Tibial nerve (tissue), 4 donors: ENCODE measurements at regions not wholly inside any gene's neighbourhood (a gene's known extent, or its start where the extent isn't known, plus 50 kb on each side); places are given as distances from the start of the nearest gene placed in this dataset.

Experiments used
- EP300 ChIP-seq, 2 donors: sonication (generic); formaldehyde crosslinking; IDR thresholded peaks; one replicate each; pipeline ENCODE4 v1.6.1; 2017; ENCODE audit warnings: antibody characterized with exemption in 2 of 2, mild to moderate bottlenecking in 1 of 2
- POLR2A ChIP-seq, 2 donors: fragments of 450-650 bp; IDR thresholded peaks; one replicate each; pipeline ENCODE4 v1.6.1; 2017; ENCODE audit warnings: antibody characterized with exemption in 2 of 2, mild to moderate bottlenecking in 2 of 2, moderate library complexity in 2 of 2
- TF ChIP-seq, protein P1 (sequence below), 5 experiments: fragments of 200-600 bp in 3 of 5; fragments of 450-650 bp in 2 of 5; sonication (generic) in 3 of 5; IDR thresholded peaks; one replicate each; pipeline ENCODE4 v1.5.1; 2016 to 2019; ENCODE audit warnings: antibody characterized with exemption in 5 of 5, mild to moderate bottlenecking in 3 of 5, moderate library complexity in 2 of 5

DNA sequence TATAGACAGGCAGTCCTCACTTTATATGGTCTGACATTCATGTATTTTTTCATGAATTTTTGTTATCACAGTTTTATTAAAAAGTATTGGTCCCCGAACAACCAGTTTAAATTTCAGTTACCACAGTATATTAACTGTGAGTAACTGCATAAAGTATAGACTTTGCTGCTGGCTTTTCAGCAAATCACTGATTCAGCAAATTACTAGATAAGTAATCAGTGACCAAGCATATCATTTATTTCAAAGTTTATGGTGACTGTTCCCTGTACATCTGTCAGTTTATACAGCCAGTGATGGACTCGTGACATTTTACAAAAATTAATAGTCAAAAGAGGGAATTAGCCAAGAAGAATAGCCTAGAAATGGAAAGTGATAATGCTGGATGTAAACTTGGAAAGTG lies 266.7 kb upstream of the CHRM2 start:
- TF ChIP-seq, protein P1, sequence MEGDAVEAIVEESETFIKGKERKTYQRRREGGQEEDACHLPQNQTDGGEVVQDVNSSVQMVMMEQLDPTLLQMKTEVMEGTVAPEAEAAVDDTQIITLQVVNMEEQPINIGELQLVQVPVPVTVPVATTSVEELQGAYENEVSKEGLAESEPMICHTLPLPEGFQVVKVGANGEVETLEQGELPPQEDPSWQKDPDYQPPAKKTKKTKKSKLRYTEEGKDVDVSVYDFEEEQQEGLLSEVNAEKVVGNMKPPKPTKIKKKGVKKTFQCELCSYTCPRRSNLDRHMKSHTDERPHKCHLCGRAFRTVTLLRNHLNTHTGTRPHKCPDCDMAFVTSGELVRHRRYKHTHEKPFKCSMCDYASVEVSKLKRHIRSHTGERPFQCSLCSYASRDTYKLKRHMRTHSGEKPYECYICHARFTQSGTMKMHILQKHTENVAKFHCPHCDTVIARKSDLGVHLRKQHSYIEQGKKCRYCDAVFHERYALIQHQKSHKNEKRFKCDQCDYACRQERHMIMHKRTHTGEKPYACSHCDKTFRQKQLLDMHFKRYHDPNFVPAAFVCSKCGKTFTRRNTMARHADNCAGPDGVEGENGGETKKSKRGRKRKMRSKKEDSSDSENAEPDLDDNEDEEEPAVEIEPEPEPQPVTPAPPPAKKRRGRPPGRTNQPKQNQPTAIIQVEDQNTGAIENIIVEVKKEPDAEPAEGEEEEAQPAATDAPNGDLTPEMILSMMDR (IDR thresholded peaks at IDR 0.05), result no peak
- TF ChIP-seq EP300 (IDR thresholded peaks at IDR 0.05) (no peak), POLR2A (IDR thresholded peaks at IDR 0.05) (no peak)
